ENCODE measurements at regions not wholly inside any gene's neighbourhood (a gene's known extent, or its start where the extent isn't known, plus 50 kb on each side); places are given as distances from the start of the nearest gene placed in this dataset.

DNA sequence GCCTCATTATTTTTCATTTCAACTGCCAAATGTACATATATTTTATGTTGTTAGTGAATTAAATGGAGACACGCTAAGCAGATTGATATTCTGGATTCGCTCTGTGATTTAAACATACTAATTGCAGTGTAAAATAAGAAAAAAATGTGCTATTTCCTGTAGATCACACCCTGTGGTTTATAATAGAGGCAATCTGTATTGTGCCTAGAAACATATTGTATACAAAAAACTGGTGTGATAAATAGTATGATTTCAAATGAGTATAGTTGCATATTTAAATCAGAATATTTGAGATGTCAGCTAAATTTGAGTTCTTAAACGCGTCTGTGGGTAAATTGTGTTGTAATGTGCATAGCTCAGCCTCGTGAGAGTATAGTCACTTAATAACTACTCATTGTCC, 643.9 kb downstream of the TBC1D4 start:
- Histone ChIP-seq H3K23me2 (ENCODE audit: low read depth, low read length) (no peaks in the 10 kb centered on the region), H3K9ac (replicated peaks in 1 of 4; ENCODE audit: extremely low read depth in 1 of 4, low read depth in 3 of 4, low read length in 3 of 4) (no peak overlapping the region), H3K36me3 (ENCODE audit: control insufficient read depth in 2 of 4, insufficient read depth in 4 of 4, low read length in 3 of 4) (no peaks in the 10 kb centered on the region), H3K23ac (ENCODE audit: insufficient read length) (no peak overlapping the region), H4K5ac (ENCODE audit: insufficient read length, low read depth, low read length) (no peak overlapping the region), H3K79me2 (ENCODE audit: control insufficient read depth in 1 of 2, insufficient read depth in 2 of 2, low read length in 2 of 2) (no peaks in the 10 kb centered on the region), H2AFZ (ENCODE audit: low read length) (no peak overlapping the region), H3K9me3 (ENCODE audit: insufficient read depth in 2 of 2, low read depth in 1 of 2, low read length in 1 of 2) (no peaks in the 10 kb centered on the region), H4K8ac (ENCODE audit: extremely low read depth, insufficient read depth, low read length) (no peak overlapping the region), H2BK5ac (ENCODE audit: low read depth, low read length) (no peak overlapping the region), H3K56ac (replicated peaks; ENCODE audit: insufficient read length, low read depth, low read length) (no peak overlapping the region), H4K91ac (replicated peaks; ENCODE audit: insufficient read length, low read length) (no peak overlapping the region), H3K4ac (replicated peaks; ENCODE audit: insufficient read length, low read depth, low read length) (no peak overlapping the region), H2BK20ac (ENCODE audit: low read length) (no peak overlapping the region), H4K20me1 (replicated peaks in 1 of 2; ENCODE audit: control insufficient read depth in 1 of 2, insufficient read depth in 2 of 2, low read length in 2 of 2) (no peaks in the 10 kb centered on the region), H3K18ac (ENCODE audit: extremely low read depth, low read length) (no peak overlapping the region), H3K4me2 (ENCODE audit: insufficient read depth in 1 of 2, low read depth in 2 of 2, low read length in 2 of 2) (no peak overlapping the region), H3K4me3 (ENCODE audit: extremely low read depth in 1 of 4, insufficient read depth in 2 of 4, low read depth in 3 of 4, low read length in 4 of 4) (no peak overlapping the region), H3K14ac (ENCODE audit: insufficient read length) (no peak overlapping the region), H3K27me3 (replicated peaks in 1 of 4; ENCODE audit: control insufficient read depth in 3 of 4, extremely low read depth in 1 of 4, insufficient read depth in 3 of 4, low read length in 3 of 4) (no peaks in the 10 kb centered on the region), H2AK5ac (ENCODE audit: low read depth, low read length) (no peak overlapping the region), H2BK12ac (ENCODE audit: low read depth, low read length) (no peak overlapping the region), H2BK15ac (ENCODE audit: low read length) (no peak overlapping the region), H3K4me1 (replicated peaks in 1 of 4; ENCODE audit: control insufficient read depth in 3 of 4, insufficient read depth in 4 of 4, low read length in 3 of 4) (no peaks in the 10 kb centered on the region), H3K79me1 (ENCODE audit: low read depth, low read length) (no peaks in the 10 kb centered on the region), H3K27ac (ENCODE audit: low read depth, low read length) (no peak overlapping the region), H2BK120ac (replicated peaks; ENCODE audit: low read depth, low read length) (no peak overlapping the region)
- FAIRE-seq (no peak), DNase-seq (ENCODE audit: low read depth in 1 of 2, low spot score in 2 of 2) (no peak)
- WGBS, 2 experiments (ENCODE audit: extremely low coverage in 1 of 2, insufficient coverage in 1 of 2, insufficient read length in 1 of 2, insufficient replicate concordance in 2 of 2, low coverage in 1 of 2, low lambda C conversion rate in 2 of 2, missing lambda C conversion rate in 1 of 2), result 92% methylated on average over 5 of the region's 5 CpGs; no CpG with 5 or more reads in 1 of the 2 experiments
- POLR2A ChIA-PET (ENCODE audit: partially characterized antibody), result no interaction called here
- CTCF ChIA-PET (ENCODE audit: partially characterized antibody), result no interaction called here
- TF ChIP-seq BACH1 (IDR thresholded peaks at IDR 0.05; ENCODE audit: low read length) (no peak), SIN3A (conservative IDR thresholded peaks at IDR 0.05 in 1 of 2, IDR thresholded peaks at IDR 0.05 in 1 of 2; ENCODE audit: low read depth in 1 of 2, low read length in 2 of 2) (no peak), SIRT6 (IDR thresholded peaks at IDR 0.05; ENCODE audit: low read length) (no peak), POLR2A (IDR thresholded peaks at IDR 0.05; ENCODE audit: control extremely low read depth in 1 of 2, low read depth in 2 of 2, low read length in 2 of 2) (no peak), SUZ12 (IDR thresholded peaks at IDR 0.05; ENCODE audit: low read length) (no peak), CEBPB (IDR thresholded peaks at IDR 0.05; ENCODE audit: low read depth, low read length) (no peak), GABPA (IDR thresholded peaks at IDR 0.05; ENCODE audit: borderline replicate concordance, insufficient read depth, low read length) (no peak)
- TF ChIP-seq, protein P1, sequence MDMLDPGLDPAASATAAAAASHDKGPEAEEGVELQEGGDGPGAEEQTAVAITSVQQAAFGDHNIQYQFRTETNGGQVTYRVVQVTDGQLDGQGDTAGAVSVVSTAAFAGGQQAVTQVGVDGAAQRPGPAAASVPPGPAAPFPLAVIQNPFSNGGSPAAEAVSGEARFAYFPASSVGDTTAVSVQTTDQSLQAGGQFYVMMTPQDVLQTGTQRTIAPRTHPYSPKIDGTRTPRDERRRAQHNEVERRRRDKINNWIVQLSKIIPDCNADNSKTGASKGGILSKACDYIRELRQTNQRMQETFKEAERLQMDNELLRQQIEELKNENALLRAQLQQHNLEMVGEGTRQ (IDR thresholded peaks at IDR 0.05; ENCODE audit: low read length), result no peak
- TF ChIP-seq, protein P2, sequence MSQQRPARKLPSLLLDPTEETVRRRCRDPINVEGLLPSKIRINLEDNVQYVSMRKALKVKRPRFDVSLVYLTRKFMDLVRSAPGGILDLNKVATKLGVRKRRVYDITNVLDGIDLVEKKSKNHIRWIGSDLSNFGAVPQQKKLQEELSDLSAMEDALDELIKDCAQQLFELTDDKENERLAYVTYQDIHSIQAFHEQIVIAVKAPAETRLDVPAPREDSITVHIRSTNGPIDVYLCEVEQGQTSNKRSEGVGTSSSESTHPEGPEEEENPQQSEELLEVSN (IDR thresholded peaks at IDR 0.05), result no peak
- TF ChIP-seq, protein P3, sequence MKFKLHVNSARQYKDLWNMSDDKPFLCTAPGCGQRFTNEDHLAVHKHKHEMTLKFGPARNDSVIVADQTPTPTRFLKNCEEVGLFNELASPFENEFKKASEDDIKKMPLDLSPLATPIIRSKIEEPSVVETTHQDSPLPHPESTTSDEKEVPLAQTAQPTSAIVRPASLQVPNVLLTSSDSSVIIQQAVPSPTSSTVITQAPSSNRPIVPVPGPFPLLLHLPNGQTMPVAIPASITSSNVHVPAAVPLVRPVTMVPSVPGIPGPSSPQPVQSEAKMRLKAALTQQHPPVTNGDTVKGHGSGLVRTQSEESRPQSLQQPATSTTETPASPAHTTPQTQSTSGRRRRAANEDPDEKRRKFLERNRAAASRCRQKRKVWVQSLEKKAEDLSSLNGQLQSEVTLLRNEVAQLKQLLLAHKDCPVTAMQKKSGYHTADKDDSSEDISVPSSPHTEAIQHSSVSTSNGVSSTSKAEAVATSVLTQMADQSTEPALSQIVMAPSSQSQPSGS (IDR thresholded peaks at IDR 0.05; ENCODE audit: low read length), result no peak
